Ecto neural progenitor cell (in vitro differentiated cells): ENCODE measurements at regions not wholly inside any gene's neighbourhood (a gene's known extent, or its start where the extent isn't known, plus 50 kb on each side); places are given as distances from the start of the nearest gene placed in this dataset.

ENCODE experiments used
- DNase-seq: peaks from one replicate; pipeline ENCODE4 v3.0.0-alpha.2; 2018; ENCODE audit warnings: low spot score

DNA sequence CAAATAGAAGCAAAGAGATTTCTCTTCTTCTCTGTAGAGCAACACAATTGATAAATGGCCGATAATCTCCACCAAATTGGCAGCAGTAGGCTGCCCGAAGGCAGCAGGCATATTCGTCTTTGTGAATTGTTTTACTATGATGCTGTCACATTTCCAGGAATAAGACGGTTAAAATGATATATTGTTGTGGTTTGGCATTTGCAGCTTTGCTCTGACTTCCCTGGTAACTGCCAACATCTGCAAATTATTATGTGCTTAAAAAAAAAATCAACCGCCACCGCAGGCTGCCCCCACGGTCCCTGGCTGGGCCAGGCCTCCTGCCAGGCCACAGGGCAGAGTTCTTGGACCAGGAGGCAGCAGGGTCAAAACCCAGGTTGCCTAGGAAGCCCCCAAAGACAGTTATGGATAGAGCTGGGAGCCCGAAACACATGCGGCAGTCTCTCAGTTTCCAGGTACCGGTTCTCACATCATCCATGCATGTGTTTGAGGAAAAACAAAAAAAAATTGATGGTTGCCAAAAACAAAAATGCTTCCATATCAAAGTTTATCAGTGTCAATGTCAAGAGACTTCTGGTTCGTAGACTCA, 179.3 kb downstream of the ETS2 start:
- no peak for DNase-seq

DNA sequence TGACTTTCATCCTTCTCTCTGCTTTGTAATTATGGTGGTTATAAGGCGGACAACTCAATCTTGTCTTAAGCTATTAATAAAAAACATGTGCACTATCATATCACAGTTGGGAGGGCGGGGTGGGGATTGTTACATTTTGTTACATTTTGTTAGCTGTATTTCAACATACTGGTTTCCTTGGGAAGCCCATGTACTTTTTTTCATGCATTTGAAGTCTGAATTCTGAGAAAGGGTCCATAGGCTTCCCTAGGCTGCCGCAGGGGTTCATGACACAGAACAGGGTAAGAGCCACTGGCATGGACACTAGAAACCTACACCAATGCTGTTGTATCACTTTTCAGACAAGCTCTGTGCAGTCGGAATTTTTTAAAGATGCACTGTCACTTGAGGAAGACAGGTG, 178.8 kb downstream of the ETS2 start:
- no peak for DNase-seq

DNA sequence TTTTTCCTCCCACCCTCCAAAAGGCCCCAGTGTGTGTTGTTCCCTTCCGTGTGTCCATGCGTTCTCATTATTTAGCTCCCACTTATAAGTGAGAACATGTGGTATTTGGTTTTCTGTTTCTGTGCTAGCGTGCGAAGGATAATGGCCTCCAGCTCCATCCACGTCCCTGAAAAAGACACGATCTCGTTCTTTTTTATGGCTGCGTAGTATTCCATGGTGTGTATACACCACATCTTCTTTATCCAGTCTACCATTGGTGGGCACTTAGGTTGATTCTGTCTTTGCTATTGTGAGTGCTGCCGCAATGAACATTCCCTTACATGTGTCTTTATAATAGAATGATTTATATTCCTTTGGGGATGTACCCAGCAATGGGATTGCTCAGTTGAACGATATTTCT, 177.8 kb downstream of the ETS2 start:
- no peak for DNase-seq

DNA sequence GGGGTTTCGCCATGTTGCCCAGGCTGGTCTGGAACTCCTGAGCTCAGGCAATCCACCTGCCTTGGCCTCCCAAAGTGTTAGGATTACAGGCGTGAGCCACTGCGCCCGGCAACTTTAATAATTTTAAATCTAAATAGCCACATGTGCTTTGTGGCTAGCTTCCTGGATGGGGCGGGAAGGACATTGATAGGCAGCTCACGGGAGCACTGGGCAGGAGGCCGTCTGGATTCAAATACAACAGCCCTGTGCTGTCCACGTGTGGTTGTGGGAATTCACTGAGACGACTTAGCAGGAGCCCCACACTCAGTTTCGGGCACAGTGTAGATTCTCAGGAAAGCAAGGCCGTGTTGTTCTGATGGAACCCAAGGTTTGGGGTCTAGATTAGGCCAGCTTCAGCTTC, 177.1 kb downstream of the ETS2 start:
- DNase-seq = no peak

DNA sequence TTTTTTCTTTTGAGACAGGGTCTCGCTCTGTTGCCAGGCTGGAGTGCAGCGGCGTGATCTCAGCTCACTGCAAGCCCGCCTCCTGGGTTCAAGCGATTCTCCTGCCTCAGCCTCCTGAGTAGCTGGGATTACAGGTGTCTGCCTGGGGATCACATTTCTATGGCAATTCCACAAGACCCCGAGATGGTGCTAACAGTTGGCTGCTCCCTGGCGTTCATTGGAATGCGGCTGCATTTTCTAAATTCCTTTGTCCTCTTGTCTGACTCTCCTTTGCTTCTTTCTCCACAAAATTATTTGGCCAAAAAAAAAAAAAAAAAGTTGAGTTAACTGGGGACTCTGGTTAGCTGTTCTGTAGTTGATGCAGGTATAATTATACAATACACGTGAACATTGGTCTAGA, 176.4 kb downstream of the ETS2 start:
- no peak for DNase-seq

DNA sequence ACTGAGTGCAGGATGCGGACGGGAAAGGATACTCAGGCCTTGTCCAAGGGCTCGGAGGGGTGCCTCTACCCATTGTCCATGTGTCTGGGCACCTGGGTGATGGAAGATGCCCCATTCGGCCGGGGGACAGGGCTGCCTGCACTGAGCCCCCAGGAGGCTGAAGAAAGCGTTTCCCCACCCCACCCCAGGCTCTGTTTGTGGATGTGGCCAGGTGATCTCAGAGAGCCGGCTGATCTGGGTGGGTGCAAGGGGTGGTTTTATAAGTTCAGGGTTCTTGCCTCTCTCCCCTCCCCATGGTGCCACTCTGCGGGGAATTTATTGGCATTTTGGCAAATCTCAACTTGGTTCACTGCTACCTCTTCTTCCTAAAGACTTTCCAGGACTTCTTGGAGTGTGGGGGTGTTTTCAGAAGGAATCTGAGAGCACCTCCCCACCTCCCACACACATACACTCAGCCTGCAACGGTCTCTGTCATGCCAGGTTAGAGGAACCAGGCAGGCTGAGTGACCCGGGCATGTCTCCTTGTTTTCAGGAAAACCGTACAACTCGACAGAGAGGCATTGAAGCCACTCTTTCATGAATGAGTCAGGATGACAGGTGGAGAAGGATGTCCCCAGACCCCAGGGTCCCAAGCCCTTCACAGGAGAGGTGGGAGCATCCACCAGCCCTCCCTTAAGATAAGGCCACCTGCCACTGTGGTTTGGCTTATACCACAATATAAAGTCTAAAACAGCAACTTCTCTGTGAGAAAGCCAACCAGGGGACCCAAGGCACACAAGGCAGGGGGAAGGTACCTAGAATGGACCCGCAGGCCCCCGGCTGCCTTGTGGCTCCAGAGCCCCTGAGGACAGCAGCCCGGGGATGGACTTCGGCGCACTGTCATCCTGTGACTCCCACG, 174.9 kb downstream of the ETS2 start:
- DNase-seq = no peak

DNA sequence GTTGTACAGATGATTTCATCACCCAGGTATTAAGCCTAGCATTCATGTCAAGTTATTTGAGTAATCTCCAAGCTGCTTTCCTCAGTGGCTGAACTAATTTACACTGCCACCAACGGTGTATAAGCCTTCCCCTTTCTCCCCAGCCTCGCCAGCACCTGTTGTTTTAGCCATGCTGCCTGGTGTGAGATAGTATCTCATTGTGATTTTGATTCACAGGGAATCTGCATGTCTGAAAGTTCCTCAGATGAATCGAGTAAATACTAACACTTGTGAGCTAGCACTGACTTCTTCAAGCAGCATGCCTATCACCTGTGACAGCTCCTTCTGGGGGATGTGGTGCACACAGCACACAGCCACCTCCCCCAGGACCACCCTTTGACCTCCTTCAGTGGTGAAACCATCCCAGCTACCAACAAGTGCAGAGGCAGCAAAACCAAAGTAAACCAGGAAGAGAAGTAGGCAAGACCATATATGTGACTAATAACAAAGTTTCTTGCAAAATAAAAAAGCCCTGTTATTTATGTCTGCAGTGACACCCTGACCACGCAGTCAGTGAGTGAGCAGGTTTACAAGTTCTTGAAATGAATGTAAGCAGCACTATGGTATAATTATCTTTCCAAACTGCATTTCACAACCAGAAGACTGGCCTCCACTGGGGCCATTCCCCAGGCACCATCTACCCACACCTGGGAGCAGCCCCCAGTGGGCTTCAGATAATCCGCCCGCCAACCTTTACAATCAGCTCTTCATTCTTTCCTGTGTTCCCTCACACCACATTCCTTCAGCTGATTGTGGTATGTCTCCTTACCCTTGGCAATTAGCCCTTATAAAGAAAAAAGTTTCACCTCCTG, 173.8 kb downstream of the ETS2 start:
- DNase-seq = no peak

DNA sequence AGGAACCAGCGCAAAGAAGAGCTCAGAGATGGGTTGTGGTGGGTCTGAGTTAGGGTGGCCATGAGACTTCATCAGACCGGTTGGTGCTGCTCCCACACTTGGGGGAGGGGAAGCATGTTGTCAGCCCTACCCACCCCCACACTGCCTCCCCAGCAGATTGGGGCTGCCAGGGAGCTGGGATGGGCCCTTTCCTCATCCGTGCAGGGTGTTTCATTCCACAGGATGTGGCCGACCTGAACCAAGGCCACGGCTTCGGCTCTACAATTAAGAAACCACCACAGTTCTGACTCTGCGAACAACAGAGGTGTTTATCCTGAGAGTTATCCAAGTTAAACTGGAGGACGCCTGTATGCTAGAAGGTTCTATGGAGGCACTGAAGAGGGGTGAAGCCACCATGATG, 171.2 kb downstream of the ETS2 start:
- no peak for DNase-seq

DNA sequence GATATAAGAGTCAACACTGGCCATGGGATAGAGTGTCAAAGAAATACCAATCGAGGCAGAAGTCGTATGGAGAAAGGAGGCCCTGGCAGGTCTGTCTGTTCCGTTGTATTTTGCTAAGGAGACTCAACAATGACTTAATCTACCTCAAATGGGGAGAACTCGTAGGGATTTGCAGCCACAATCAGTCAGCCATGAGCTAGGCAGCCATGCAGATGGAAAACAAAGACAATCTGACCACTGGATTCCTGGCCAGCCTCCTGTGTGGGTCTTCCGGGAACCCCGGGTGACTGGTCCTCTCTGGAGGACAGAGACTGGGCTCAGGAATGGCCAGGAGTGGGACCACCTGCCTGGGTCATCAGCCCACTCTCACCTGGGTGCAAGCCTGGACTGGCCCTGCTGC, 167.8 kb downstream of the ETS2 start:
- no peak for DNase-seq

DNA sequence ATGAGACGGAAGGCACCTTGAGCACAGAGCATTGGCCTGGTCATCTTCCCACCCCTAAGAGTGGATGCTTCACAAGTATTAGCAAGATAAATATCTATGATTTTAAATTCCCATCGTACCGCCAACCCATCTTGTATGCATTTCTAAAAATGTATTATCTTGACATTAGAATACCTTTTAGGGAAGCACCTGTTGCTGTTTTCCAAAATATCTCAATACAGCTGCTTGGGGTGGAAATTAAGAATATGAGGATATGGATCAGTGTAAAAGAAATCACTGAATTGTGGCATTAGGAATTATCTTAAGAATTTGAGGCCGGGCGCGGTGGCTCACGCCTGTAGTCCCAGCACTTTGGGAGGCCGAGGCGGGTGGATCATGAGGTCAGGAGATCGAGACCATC, 166.3 kb downstream of the ETS2 start:
- DNase-seq = no peak

DNA sequence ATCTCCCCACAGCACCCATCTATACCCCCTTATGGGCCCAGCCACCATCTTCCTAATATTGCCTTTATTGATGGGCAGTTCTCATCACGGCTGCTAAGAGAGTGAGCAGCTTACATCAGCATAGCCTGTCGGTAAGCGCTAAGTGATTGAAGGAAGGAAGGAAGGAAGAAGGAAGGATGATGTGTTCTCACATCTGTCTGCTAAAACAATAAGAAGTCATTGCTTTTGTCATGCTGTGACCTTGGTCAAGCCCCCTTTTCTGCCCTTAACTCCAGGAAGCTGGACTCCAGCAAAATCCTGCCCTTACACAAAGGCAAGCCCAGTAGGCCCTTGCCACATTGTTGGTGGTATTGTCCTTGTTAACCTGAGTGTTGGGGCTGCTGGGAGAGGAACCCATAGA, 165.0 kb downstream of the ETS2 start:
- DNase-seq = no peak

DNA sequence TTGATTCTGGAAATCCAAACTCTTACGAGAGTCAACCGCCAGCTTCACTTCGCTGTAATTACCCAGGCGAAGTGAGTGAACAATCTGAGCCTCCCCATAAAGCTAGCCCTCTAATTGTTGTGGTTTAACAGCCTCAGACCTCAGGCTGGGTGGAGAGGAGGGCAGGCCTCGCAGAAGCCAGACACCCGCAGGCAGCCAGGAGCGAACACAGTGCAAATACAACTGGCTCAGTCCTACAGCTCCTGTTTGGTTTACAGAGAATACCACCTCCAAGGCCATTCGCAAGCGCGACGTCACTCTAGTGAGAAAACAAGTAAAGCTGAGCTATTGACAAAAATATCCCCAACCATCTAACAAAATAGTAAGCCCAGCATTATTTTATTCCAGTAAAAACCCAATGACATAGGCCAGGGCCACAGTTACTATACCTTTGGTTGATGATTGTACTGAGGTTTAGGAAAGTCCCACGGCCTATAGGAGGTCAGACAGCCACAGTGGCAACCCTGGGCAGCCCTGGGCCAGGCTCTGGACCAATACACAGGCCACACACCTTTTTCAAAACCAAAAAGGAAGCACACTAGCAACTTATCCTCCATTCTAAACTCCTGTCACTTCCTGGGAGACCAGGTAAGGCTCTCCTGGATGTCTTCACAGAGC, 163.3 kb downstream of the ETS2 start:
- no peak for DNase-seq

DNA sequence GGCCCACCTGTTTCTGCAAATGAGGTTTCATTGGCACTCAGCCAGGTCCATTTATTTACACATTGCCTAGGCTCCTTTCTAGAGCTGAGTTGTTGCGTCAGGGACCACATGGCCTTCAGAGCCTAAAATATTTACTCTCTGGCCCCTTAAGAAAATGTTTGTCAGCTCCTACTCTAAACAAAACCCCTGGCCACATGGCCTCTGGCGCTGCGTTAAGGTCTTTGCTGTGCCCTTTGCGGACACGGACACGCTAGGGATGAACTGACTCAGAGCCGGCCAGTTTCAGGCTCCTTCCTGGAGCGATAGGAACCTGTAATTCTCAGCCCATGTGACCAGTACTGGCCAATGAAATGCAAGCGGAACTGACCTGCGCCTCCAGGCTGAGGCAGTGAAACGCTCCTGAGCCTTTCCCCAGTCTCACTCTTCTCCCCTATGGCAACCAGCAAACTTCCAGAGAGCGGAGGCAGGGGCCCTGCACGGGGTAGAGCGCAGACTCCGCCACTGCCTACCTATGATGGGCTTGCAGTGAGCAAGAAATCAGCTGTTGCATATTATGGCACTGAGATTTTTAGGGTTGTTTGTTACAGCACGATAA, 160.3 kb downstream of the ETS2 start:
- DNase-seq = peak; percentile 72

DNA sequence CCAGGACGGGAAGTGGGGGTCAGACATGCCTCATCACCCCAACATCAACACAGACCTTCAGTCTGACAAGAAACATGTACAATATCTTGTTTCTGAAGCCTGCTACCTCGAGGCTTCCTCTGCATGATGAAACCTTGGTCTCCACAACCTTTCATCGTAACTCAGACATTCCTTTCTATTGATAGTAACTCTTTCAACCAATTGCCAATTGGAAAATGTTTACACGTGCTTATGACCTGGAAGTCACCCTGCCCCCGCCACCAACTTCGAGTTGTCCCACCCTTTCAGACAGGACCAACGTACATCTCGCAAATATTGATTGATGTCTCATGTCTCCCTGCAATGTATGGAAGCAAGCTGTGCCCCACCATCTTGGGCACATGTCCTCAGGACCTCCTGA, 159.5 kb downstream of the ETS2 start:
- no peak for DNase-seq

DNA sequence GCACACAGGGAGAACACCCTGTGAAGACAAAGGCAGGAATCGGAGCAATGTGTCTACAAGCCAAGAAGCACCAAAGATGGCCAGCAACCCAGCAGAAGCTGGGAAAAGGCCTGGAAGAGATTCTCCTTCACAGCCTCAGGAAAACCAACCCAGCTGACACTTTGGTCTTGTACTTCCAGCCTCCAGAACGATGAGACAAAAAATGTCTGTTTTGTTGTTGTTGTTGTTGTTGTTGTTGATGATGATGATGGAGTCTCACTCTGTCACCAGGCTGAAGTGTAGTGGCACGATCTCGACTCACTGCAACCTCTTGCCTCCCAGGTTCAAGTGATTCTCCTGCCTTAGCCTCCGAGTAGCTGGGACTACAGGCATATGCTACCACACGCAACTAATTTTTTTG, 157.3 kb downstream of the ETS2 start:
- DNase-seq = no peak

DNA sequence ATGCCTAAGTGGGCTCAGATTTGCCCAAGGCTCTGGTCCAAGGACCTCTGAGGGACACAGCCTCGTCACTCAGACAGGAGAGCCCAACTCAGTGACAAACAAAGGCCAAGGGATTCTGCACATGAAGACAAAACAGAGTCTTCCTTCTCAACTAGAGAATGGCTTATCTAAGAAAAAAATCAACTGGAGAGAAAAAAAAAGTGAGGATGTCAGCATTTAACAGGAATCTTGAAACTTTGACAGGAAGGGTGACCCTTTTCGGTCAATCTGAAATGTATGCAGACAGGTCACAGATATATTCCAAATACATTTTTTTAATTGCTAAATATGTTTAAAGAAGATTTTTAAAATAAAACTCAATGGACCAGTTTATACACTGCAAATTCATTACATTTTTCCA, 154.5 kb downstream of the ETS2 start:
- DNase-seq = no peak

DNA sequence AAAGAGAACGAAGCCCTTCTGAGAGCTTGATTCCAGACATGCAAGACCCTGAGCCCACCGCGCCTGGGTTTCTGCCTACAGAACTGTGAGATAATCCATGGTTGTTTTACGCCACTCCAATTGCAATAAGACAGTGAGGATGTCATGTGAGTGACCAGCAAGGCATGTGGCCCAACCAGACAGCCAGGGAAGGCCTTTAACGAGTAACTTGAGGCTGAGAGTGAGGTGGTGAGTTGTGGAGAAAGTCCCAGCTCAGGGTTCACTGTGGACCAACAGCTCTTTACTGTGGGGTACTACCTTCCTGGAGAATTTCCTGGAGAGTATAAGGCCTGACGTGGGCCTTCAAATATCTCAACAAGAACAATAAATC, 153.9 kb downstream of the ETS2 start:
- DNase-seq = no peak

DNA sequence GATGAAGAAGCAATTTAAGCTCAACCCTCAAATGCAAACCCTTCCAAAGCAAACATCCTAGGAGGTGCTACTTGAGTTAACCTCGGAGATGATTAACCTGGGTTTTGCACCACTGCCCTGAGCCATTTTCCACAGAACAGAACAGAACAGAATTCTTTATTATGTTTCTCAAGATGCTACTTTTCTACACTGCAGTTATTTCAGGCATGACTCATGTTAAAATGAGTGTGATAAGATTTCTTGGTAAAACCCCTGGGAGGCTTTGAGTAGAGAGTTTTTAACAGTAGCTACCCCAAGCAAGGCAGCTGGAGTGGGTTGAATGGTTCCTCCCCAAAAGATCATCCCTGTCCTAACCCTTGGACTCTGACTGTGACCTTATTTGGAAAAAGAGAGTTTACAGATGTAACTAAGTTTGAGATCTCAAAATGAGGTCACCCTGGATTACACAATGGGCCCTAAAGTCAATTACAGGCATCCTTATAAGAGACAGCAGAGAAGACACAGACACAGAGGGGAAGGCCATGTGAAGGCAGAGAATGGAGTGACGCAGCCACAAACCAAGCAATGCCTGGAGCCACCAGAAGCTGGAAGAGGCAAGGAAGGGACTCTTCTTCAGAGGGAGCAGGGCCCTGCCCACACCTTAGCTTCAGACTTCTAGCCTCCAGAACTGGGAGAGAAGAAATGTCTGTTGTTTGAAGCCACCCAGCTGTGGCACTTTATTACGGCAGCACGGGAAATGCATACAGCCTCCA, 153.4 kb downstream of the ETS2 start:
- no peak for DNase-seq

DNA sequence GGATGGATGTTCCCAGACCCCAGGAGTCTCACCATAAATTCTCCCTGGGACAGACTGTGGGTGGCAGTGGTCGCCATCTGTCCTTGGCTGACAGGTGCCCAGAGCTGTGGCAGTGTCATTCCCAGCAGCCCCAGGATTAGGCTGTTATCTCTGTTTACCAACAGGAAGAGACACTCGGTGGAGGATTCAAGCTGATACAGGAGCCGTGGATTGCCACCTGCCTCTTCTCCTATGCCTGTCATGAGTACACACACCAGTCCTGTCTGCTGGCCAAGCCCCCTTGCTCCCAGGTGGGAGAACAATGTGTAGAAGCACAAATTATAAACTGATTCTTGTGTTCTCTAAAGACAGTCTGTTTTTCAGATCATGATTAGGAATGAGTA, 152.6 kb downstream of the ETS2 start:
- no peak for DNase-seq

DNA sequence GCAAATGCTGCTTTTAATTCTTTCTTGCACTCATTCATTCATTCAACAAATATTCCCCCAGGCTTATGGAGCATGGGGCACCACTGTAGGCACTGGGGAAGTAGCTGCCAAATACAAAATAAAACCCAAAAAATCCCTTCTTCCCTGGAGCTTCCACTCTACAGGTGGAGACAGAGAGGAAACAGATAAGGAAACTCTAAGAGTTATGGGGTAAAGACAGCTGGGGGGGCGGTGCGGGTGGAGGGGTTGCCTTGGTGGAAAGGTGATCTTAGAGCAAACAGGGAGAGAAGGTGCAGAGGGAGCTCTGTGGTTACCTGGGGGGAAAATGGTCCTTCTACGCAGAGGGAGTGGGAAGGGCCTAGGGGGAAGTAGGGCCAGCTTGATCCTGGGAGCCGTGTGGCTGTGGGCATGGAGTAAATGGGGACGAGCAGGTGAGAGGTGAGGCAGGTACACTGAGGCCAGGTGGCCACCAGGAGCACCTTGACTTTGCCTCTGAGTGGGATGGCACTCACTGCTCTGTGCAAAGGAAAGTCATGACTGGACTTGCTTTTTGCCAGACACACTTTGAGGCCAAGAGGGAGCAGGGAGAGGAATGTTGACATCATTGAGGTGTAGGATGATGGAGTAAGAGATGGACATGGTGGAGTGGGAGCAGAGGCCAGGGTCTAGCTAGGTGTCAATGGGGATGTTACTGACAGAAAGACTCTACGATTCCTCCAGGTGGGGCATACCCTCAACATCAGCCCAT, 152.0 kb downstream of the ETS2 start:
- no peak for DNase-seq
